ENCODE measurements at regions not wholly inside any gene's neighbourhood (a gene's known extent, or its start where the extent isn't known, plus 50 kb on each side); places are given as distances from the start of the nearest gene placed in this dataset.

DNA sequence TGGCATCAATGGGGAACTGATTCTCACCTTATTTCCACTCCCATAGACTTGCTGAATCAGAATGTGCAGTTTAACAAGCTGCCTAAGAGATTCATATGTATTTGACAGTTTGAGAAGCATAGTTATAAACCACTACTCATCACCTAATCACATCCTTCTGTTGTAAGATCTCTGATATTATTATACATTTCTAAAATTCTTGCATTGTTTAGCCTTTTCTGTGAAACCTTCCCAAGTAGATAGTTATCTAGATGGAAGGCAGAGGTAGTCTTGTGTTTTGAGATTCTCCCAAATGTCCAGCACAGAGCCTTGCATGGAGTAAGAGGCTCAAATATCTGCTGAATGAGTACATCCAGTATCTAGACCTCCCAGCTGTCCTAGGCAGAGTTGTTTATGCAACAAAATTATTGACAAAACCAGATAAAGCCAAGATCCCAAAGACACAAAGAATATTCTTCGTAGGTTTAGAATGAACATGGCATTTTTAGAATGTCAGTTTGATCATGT, 227.3 kb downstream of the KDR start:
- Histone ChIP-seq H2AFZ (ENCODE audit: low read length) (no peak overlapping the region), H3K4me3 (ENCODE audit: low read length) (no peak overlapping the region), H3K27ac (ENCODE audit: low read length) (no peak overlapping the region)

GRCh38 chr4:54897590-54897989, 227.8 kb downstream of the KDR start:
- Histone ChIP-seq H3K4me1 (ENCODE audit: low read length) (no peaks in the 10 kb centered on the region), H3F3A (ENCODE audit: insufficient read depth, low read length) (no peaks in the 10 kb centered on the region), H3K27me3 (replicated peaks; ENCODE audit: insufficient read depth, low read length) (no peaks in the 10 kb centered on the region), H3K9me2 (replicated peaks; ENCODE audit: insufficient read depth, low read length) (no peaks in the 10 kb centered on the region), H3K9ac (ENCODE audit: low read length) (no peak overlapping the region), H3K4me2 (ENCODE audit: low read depth, low read length) (no peak overlapping the region), H2AFZ (ENCODE audit: low read length) (no peak overlapping the region), H3K9me3 (replicated peaks; ENCODE audit: insufficient read depth, low read length) (no peaks in the 10 kb centered on the region), H4K20me1 (ENCODE audit: insufficient read depth, low read length) (no peaks in the 10 kb centered on the region), H3K36me3 (replicated peaks; ENCODE audit: insufficient read depth, low read length) (no peaks in the 10 kb centered on the region), H3K79me2 (ENCODE audit: low read length) (no peaks in the 10 kb centered on the region), H3K4me3 (ENCODE audit: low read length) (no peak overlapping the region), H3K27ac (ENCODE audit: low read length) (no peak overlapping the region)
- DNase-seq, result no peak
- TF ChIP-seq, protein P1, sequence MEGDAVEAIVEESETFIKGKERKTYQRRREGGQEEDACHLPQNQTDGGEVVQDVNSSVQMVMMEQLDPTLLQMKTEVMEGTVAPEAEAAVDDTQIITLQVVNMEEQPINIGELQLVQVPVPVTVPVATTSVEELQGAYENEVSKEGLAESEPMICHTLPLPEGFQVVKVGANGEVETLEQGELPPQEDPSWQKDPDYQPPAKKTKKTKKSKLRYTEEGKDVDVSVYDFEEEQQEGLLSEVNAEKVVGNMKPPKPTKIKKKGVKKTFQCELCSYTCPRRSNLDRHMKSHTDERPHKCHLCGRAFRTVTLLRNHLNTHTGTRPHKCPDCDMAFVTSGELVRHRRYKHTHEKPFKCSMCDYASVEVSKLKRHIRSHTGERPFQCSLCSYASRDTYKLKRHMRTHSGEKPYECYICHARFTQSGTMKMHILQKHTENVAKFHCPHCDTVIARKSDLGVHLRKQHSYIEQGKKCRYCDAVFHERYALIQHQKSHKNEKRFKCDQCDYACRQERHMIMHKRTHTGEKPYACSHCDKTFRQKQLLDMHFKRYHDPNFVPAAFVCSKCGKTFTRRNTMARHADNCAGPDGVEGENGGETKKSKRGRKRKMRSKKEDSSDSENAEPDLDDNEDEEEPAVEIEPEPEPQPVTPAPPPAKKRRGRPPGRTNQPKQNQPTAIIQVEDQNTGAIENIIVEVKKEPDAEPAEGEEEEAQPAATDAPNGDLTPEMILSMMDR (IDR thresholded peaks at IDR 0.05; ENCODE audit: low read length), result no peak
- TF ChIP-seq EZH2 (optimal IDR thresholded peaks at IDR 0.05; ENCODE audit: low read depth, low read length) (no peak), EZH2phosphoT487 (IDR thresholded peaks at IDR 0.05; ENCODE audit: low read length) (no peak)

More for the DNA sequence above, 227.3 kb downstream of the KDR start:
- H3K9ac ChIP-seq (ENCODE audit: low read length), result no peak overlapping the region
- H3K9me2 ChIP-seq (replicated peaks; ENCODE audit: insufficient read depth, low read length), result no peaks in the 10 kb centered on the region
- H3K4me2 ChIP-seq (ENCODE audit: low read depth, low read length), result no peak overlapping the region
- H3K79me2 ChIP-seq (ENCODE audit: low read length), result no peaks in the 10 kb centered on the region
- no peaks in the 10 kb centered on the region for H3K27me3 ChIP-seq (replicated peaks; ENCODE audit: insufficient read depth, low read length)
- H3F3A ChIP-seq (ENCODE audit: insufficient read depth, low read length), result no peaks in the 10 kb centered on the region
- no peaks in the 10 kb centered on the region for H3K36me3 ChIP-seq (replicated peaks; ENCODE audit: insufficient read depth, low read length)
- TF ChIP-seq EZH2phosphoT487 (IDR thresholded peaks at IDR 0.05; ENCODE audit: low read length), result no peak
- no peaks in the 10 kb centered on the region for H3K4me1 ChIP-seq (ENCODE audit: low read length)
- no peak for DNase-seq
- no peaks in the 10 kb centered on the region for H3K9me3 ChIP-seq (replicated peaks; ENCODE audit: insufficient read depth, low read length)
- no peaks in the 10 kb centered on the region for H4K20me1 ChIP-seq (ENCODE audit: insufficient read depth, low read length)

DNA sequence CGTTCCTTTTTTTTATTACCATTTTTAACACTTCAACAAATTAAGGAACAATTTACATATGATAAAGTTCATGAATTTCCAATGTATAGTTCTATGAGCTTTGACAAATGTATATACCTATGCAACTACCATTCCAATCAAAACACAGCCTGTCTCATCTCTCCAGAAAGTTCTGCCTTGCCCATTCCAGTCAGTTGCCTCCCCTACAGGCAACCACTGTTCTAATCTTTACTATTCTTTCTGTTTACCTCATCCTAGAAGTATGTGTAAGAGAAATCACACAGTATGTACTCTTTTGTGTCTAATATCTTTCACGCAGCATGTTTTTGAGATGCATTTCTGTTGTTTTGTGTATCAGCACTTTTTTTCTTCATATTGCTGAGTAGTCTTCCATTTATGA, 224.9 kb downstream of the KIT start:
- TF ChIP-seq EZH2phosphoT487 (IDR thresholded peaks at IDR 0.05; ENCODE audit: low read length) (no peak), EZH2 (optimal IDR thresholded peaks at IDR 0.05; ENCODE audit: low read depth, low read length) (no peak)
- TF ChIP-seq, protein P1 (IDR thresholded peaks at IDR 0.05; ENCODE audit: low read length), result no peak
- no peak overlapping the region for H3K9ac ChIP-seq (ENCODE audit: low read length)
- H3K79me2 ChIP-seq (ENCODE audit: low read length), result no peaks in the 10 kb centered on the region
- DNase-seq, result no peak
- H3K9me3 ChIP-seq (replicated peaks; ENCODE audit: insufficient read depth, low read length), result no peaks in the 10 kb centered on the region; the same call in 1 of the 2 replicates
- no peaks in the 10 kb centered on the region for H3K27me3 ChIP-seq (replicated peaks; ENCODE audit: insufficient read depth, low read length)
- no peak overlapping the region for H3K27ac ChIP-seq (ENCODE audit: low read length)
- H3K4me3 ChIP-seq (ENCODE audit: low read length), result no peak overlapping the region
- no peaks in the 10 kb centered on the region for H3K36me3 ChIP-seq (replicated peaks; ENCODE audit: insufficient read depth, low read length)
- no peak overlapping the region for H2AFZ ChIP-seq (ENCODE audit: low read length)
- H3F3A ChIP-seq (ENCODE audit: insufficient read depth, low read length), result no peaks in the 10 kb centered on the region
- no peaks in the 10 kb centered on the region for H3K4me1 ChIP-seq (ENCODE audit: low read length)
- no peaks in the 10 kb centered on the region for H4K20me1 ChIP-seq (ENCODE audit: insufficient read depth, low read length)
- H3K4me2 ChIP-seq (ENCODE audit: low read depth, low read length), result no peak overlapping the region
- H3K9me2 ChIP-seq (replicated peaks; ENCODE audit: insufficient read depth, low read length), result no peaks in the 10 kb centered on the region

- Histone ChIP-seq H3K9me2 (replicated peaks; ENCODE audit: insufficient read depth, low read length) (no peaks in the 10 kb centered on the region), H3K4me3 (ENCODE audit: low read length) (no peak overlapping the region), H3K27ac (ENCODE audit: low read length) (no peak overlapping the region), H3K36me3 (replicated peaks; ENCODE audit: insufficient read depth, low read length) (no peaks in the 10 kb centered on the region), H3K27me3 (replicated peaks; ENCODE audit: insufficient read depth, low read length) (no peaks in the 10 kb centered on the region), H3K9ac (ENCODE audit: low read length) (no peak overlapping the region), H3K4me1 (ENCODE audit: low read length) (no peaks in the 10 kb centered on the region), H4K20me1 (ENCODE audit: insufficient read depth, low read length) (no peaks in the 10 kb centered on the region), H3F3A (ENCODE audit: insufficient read depth, low read length) (no peaks in the 10 kb centered on the region), H2AFZ (ENCODE audit: low read length) (no peak overlapping the region), H3K9me3 (replicated peaks; ENCODE audit: insufficient read depth, low read length) (no peaks in the 10 kb centered on the region), H3K4me2 (ENCODE audit: low read depth, low read length) (no peak overlapping the region), H3K79me2 (ENCODE audit: low read length) (no peaks in the 10 kb centered on the region)
- DNase-seq, result no peak
- TF ChIP-seq, protein P1 (IDR thresholded peaks at IDR 0.05; ENCODE audit: low read length), result no peak
- TF ChIP-seq EZH2phosphoT487 (IDR thresholded peaks at IDR 0.05; ENCODE audit: low read length) (no peak), EZH2 (optimal IDR thresholded peaks at IDR 0.05; ENCODE audit: low read depth, low read length) (no peak)
Observed at GRCh38 chr4:54879576-54879975, 221.8 kb downstream of the KIT start.

Measured in MM.1S (cell line).